Gastrocnemius medialis (tissue), 4 donors: ENCODE measurements at regions not wholly inside any gene's neighbourhood (a gene's known extent, or its start where the extent isn't known, plus 50 kb on each side); places are given as distances from the start of the nearest gene placed in this dataset.

Experiments used
- ATAC-seq, 2 donors: fragments of 150-250 bp; one replicate each; pipeline ENCODE4 v1.9.1; 2016
- DNase-seq, 2 donors: peaks; one replicate each; pipeline ENCODE4 v3.0.0-alpha.2; 2019
- H3K27ac ChIP-seq, 4 donors: fragments of 200-600 bp; sonication (generic); 1 replicate in 1 of 4; 2 replicates in 3 of 4; pipeline ENCODE4 v1.5.1; 2016 to 2018; ENCODE audit warnings: mild to moderate bottlenecking in 2 of 4, moderate library complexity in 1 of 4
- H3K27me3 ChIP-seq, 3 donors: fragments of 200-600 bp; sonication (generic) in 2 of 3; 1 replicate in 1 of 3; 2 replicates in 2 of 3; pipeline versions ENCODE4 v1.5.1 to v1.6.0; 2016 to 2019; ENCODE audit warnings: mild to moderate bottlenecking in 1 of 3, moderate library complexity in 1 of 3
- H3K36me3 ChIP-seq, 2 donors: fragments of 200-600 bp; sonication (generic) in 1 of 2; one replicate each; pipeline ENCODE4 v1.5.1; 2017 to 2018
- H3K4me1 ChIP-seq, 2 donors: fragments of 200-600 bp; sonication (generic) in 1 of 2; one replicate each; pipeline ENCODE4 v1.5.1; 2016 to 2017; ENCODE audit warnings: mild to moderate bottlenecking in 2 of 2
- H3K4me3 ChIP-seq, 4 donors: fragments of 200-600 bp; sonication (generic) in 3 of 4; 1 replicate in 1 of 4; 2 replicates in 3 of 4; pipeline ENCODE4 v1.5.1; 2016 to 2019; ENCODE audit warnings: mild to moderate bottlenecking in 2 of 4
- H3K9me3 ChIP-seq, 3 donors: fragments of 200-600 bp; sonication (generic) in 2 of 3; 1 replicate in 1 of 3; 2 replicates in 2 of 3; pipeline ENCODE4 v1.5.1; 2016 to 2019
- CTCF ChIP-seq, 5 experiments: fragments of 450-650 bp in 3 of 5; fragments of 200-600 bp in 2 of 5; sonication (generic) in 2 of 5; IDR thresholded peaks in 4 of 5; conservative IDR thresholded peaks in 1 of 5; 1 replicate in 4 of 5; 2 replicates in 1 of 5; pipeline ENCODE4 v1.5.1; 2016 to 2019; ENCODE audit warnings: antibody characterized with exemption in 5 of 5, mild to moderate bottlenecking in 3 of 5, moderate library complexity in 3 of 5
- POLR2A ChIP-seq, 2 donors: fragments of 450-650 bp; IDR thresholded peaks; one replicate each; pipeline ENCODE4 v1.6.1; 2017; ENCODE audit warnings: antibody characterized with exemption in 2 of 2, mild to moderate bottlenecking in 2 of 2, moderate library complexity in 2 of 2
- in situ Hi-C, 4 donors: fragments of 200-750 bp; cut with MboI; loops; one replicate each; pipeline versions ENCODE4 v1.15.0 to v1.8.0; 2017; ENCODE audit warnings: low sequenced_read_pairs in 4 of 4
- intact Hi-C: fragments of 100-400 bp; cut with DNase I; formaldehyde crosslinking; loops from one replicate; pipeline ENCODE4 v1.15.1; 2023; ENCODE audit warnings: low total_unique reads

DNA sequence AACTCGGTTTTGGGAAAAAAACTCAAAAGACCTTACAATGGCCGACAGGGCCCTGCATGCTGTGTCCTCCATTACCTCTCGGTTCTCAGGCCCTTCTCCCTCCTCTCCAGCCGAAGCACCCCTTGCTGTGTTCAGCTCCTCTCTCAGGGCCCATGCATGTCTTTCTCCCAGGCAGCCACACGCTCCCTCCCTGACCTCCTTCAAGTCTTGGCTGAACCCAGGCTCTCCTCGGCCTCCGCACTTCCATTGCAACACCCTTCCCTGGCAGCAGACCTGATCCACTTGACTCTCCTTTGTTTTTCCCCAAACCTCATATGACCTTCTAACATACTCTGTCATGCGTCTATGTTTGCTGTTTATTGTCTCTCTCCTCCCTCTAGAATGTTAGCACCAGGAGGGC lies 114.0 kb downstream of the CYP26B1 start:
- ATAC-seq, result no peak
- in situ Hi-C loops, result no loop called here

DNA sequence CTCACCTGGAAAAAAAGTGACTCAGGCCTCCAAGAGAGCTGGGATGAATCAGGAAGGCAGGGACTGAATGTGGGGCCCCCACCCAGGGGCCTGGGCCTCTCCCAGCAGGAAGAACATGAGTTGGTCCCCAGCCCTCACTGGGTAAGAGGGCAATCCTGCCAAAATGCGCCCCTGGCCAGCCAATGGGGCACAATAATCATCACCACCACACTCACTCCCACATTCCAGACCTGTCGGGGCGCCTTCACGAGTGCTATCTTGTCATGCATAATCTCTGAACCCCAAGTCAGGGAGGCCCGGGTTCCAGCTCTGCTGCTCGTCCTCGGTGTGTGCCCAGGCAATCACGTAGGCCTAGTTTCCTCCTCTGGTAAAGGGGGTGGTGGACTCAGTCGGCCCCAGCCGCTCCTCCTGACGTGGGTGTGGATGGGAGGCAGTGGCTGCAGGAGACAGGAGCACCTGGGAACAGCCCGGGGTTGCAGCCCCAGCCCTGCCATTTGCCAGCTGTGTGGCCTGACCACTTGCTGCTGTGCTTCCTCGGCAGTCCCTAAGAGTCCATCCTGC lies 115.1 kb downstream of the CYP26B1 start:
- intact Hi-C loops, result no loop called here
- Histone ChIP-seq H3K4me1 (no peaks in the 10 kb centered on the region), H3K36me3 (no peaks in the 10 kb centered on the region), H3K27me3 (no peaks in the 10 kb centered on the region), H3K4me3 (no peak overlapping the region), H3K27ac (no peak overlapping the region), H3K9me3 (no peaks in the 10 kb centered on the region)
- no peak for TF ChIP-seq CTCF (IDR thresholded peaks at IDR 0.05 in 4 of 5, conservative IDR thresholded peaks at IDR 0.05 in 1 of 5)
- no peak for TF ChIP-seq POLR2A (IDR thresholded peaks at IDR 0.05)
- DNase-seq, result no peak
- in situ Hi-C loops, result no loop called here
- ATAC-seq, result no peak

More for the DNA sequence above, 114.0 kb downstream of the CYP26B1 start:
- TF ChIP-seq POLR2A (IDR thresholded peaks at IDR 0.05), result no peak
- no peak for TF ChIP-seq CTCF (IDR thresholded peaks at IDR 0.05 in 4 of 5, conservative IDR thresholded peaks at IDR 0.05 in 1 of 5)
- Histone ChIP-seq H3K36me3 (no peaks in the 10 kb centered on the region), H3K4me3 (no peak overlapping the region), H3K27ac (no peak overlapping the region), H3K9me3 (no peaks in the 10 kb centered on the region), H3K4me1 (no peaks in the 10 kb centered on the region), H3K27me3 (no peaks in the 10 kb centered on the region)
- no peak for DNase-seq
- intact Hi-C loops, result no loop called here

GRCh38 chr2:72031346-72032110 lies 116.1 kb downstream of the CYP26B1 start:
- intact Hi-C loops (no loop called here), in situ Hi-C loops (no loop called here)
- no peaks in the 10 kb centered on the region for H3K36me3 ChIP-seq
- TF ChIP-seq CTCF (IDR thresholded peaks at IDR 0.05 in 4 of 5, conservative IDR thresholded peaks at IDR 0.05 in 1 of 5) (no peak), POLR2A (IDR thresholded peaks at IDR 0.05) (no peak)
- DNase-seq, result no peak
- no peaks in the 10 kb centered on the region for H3K9me3 ChIP-seq
- no peaks in the 10 kb centered on the region for H3K27me3 ChIP-seq
- ATAC-seq, result no peak
- H3K27ac ChIP-seq, result no peak overlapping the region
- H3K4me1 ChIP-seq, result no peaks in the 10 kb centered on the region
- no peak overlapping the region for H3K4me3 ChIP-seq

GRCh38 chr2:72028996-72029395 lies 118.7 kb downstream of the CYP26B1 start:
- ATAC-seq (no peak), DNase-seq (no peak)
- H3K4me3 ChIP-seq, result no peak overlapping the region
- no peaks in the 10 kb centered on the region for H3K36me3 ChIP-seq
- no peak overlapping the region for H3K27ac ChIP-seq
- H3K9me3 ChIP-seq, result no peaks in the 10 kb centered on the region
- in situ Hi-C loops, result no loop called here
- TF ChIP-seq POLR2A (IDR thresholded peaks at IDR 0.05), result no peak
- TF ChIP-seq CTCF (IDR thresholded peaks at IDR 0.05 in 4 of 5, conservative IDR thresholded peaks at IDR 0.05 in 1 of 5), result no peak
- no peaks in the 10 kb centered on the region for H3K4me1 ChIP-seq
- H3K27me3 ChIP-seq, result no peaks in the 10 kb centered on the region
- intact Hi-C loops, result no loop called here
